GM19455 (cell line): ENCODE measurements at regions not wholly inside any gene's neighbourhood (a gene's known extent, or its start where the extent isn't known, plus 50 kb on each side); places are given as distances from the start of the nearest gene placed in this dataset.

Source experiments
- ATAC-seq: cut with Tn5 transposase; IDR thresholded peaks from one replicate; pipeline ENCODE4 v1.9.1; 2021; ENCODE audit not compliant: unreplicated experiment

DNA sequence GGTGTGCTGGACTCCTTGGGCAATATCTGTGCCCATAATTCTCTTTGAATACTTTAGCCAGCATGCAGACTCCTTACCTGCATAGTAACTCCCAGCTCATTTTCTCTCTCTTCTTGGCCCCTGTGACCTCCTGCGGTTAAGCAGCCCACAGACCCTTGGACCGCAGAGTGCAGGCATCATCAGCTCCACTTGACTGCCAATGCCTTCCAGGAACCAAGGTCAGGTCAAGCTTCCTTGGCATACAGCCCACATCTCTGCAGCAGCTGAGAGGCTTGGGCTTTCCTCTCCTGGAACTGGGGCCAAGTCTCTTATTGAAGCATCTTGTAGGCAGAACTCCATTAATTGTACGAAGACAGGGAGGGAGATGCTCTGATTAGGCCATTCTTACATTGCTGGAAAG, 130.1 kb upstream of the PIEZO2 start:
- no peak for ATAC-seq

DNA sequence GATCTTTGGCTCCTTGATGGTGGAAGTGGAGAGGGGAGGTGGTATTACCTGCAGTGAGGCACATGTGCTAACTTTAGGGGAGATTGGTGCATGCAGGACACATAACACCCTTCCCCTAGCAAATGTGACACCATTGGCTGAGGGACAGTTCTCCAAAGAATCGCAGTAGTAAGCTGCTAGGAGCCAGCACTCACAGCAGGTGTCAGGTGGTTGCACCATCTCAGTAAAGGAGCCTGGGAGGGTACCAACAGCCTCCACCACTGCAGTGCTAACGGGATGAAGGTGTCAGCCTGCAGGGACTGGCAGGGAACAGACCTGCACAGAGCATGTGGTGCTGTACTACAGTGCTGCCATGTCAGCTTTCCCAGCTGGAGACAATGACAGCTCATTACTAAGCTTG, 127.3 kb upstream of the PIEZO2 start:
- no peak for ATAC-seq

GRCh38 chr18:11274144-11274794, 124.9 kb upstream of the PIEZO2 start:
- ATAC-seq = no peak

- ATAC-seq = no peak
Measured at GRCh38 chr18:11272516-11272915, 123.1 kb upstream of the PIEZO2 start.

DNA sequence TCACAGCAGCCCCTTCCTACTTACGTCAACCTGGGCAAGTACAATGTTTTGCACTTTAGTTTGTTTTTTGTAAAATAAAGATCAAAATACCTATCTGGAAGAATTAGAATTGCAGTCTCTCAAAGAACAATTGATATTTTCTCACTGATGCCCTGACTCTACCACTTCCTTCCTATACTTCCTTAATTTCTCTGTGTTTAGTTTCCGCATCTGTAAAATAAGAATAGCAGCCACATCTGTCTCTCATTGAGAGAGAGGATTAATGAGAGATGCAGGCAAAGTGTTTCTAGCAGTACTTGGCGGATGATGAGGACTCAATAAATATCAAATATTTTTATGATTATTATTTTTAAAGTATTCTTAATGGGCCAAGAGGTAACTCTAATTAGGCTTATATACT, 122.6 kb upstream of the PIEZO2 start:
- no peak for ATAC-seq

- no peak for ATAC-seq
Measured at GRCh38 chr18:11269257-11269656, 119.9 kb upstream of the PIEZO2 start.

- ATAC-seq = no peak
Measured at GRCh38 chr18:11268741-11269233, 119.4 kb upstream of the PIEZO2 start.

GRCh38 chr18:11268153-11268552, 118.8 kb upstream of the PIEZO2 start:
- ATAC-seq = no peak

GRCh38 chr18:11266781-11267480, 117.6 kb upstream of the PIEZO2 start:
- ATAC-seq = no peak

GRCh38 chr18:11261486-11261885, 112.1 kb upstream of the PIEZO2 start:
- no peak for ATAC-seq

- ATAC-seq = no peak
Measured at GRCh38 chr18:11260961-11261461, 111.6 kb upstream of the PIEZO2 start.

DNA sequence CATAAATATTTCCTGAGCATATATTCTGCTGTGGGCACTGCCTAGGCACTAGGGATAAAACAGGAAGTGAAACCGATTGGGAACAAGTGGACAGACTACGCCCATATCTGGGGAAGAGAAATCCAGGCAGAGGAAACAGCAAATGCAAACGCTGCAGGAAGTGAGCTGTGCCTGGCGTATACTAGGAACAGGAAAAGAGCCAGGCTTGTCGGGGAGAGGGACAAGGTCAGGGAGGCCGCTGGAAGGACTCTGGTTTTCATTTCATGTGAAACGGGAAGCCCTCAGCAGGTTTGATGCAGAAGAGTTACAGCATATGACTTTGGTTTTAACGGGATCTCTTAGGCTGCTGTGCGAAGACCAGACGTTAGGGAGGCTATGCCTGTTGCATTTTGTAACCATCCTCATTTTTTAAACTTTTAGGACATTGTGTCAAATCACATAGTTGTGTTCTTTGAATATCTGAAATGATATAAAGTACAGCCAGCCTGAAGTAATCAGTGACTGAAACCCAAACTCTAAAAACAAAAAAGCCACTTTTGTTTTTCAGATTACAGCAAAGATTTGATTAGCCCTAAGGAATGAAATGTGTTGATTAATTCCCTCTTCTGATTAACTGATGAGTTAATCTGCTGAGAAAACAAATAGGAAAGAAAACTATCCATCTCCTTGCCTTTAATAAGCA, 110.2 kb upstream of the PIEZO2 start:
- no peak for ATAC-seq

DNA sequence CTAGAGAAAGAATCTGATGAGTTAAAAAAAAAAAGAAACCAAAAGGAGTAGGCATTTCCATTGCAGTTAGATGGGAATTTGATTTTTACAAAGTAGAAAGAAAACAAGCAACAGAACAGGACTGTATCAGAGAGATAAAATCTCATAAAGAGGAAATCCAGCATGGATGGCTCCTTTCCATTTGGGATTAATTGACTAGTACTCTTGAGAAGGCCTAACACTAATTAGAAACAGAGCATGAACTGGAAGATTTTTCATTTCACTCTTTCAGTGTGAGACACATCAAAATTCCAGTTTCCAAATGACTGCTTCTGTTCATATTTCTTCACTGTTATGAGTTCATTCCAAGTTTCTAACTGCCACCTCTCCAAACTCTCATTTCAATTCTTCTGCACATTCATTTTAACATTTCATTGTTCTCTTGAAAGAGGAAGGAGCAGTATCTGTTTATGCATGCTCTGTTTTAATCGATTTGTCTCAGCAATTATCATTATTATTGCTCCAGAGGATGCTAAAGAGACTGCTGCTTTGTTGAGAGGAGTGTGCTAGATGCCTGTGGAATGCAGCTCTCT, 108.8 kb upstream of the PIEZO2 start:
- no peak for ATAC-seq

GRCh38 chr18:11256251-11256650, 106.9 kb upstream of the PIEZO2 start:
- ATAC-seq = no peak

DNA sequence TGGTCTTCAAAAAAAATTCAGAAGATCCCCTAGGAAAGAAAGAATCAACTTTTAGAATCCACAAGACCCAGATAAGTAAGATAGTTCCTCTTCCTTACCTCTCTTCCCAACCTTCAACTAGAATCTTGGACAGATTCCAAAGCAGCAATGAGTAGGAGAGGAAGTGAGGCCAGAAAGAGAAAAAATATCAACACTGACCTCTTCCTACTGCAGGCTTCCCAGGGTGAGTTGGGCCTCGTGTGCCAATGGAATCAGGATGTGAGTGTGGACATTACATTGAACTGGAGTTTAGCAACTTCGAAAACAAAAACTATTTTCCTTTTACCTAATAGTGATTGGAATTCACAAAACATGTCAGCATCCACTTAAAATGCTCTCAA, 102.5 kb upstream of the PIEZO2 start:
- no peak for ATAC-seq

- no peak for ATAC-seq
Measured at GRCh38 chr18:11251229-11251890, 102.0 kb upstream of the PIEZO2 start.

- no peak for ATAC-seq
Measured at GRCh38 chr18:11249391-11249790, 100.0 kb upstream of the PIEZO2 start.

DNA sequence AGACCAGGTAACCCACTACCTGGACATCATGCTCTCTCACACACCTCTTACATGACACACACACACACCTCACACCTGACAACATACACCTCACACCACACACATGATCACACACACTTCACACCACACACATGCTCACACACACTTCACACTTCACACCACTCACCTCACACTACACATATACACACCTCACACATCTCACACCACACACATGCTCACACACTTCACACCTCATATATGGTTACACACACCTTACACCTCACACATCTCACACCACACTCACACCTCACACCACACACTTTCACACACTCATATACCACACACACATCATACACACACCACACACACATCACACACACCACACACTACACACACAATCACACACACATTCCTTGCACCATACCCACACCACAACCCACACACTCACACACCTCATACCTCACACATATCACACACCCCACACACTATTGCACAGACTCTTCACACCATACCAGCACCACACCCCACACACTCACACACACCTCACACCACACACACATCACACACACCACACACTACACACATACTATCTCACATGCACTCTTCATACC, 98.1 kb upstream of the PIEZO2 start:
- ATAC-seq = no peak

GRCh38 chr18:11246495-11247300, 97.3 kb upstream of the PIEZO2 start:
- ATAC-seq = no peak

DNA sequence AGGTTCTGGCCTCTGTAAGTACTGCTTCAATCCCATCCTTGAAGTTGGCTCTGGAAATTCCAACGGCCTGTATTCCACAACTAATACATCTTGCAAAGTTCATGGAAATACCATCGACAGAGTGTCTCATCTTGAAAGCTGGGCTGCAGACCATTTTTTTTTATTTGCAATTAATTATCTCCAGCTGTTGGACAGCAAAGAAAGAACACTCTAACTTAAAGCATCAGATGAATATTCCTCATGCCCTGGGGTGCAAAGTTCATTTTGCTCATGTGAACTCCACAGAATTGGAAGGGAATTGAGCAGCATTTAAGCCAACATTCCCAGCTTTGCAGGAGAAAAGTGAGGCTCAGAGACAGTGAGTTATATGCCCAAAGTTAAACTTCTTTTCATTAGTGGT, 96.5 kb upstream of the PIEZO2 start:
- ATAC-seq = no peak
